ENCODE measurements at regions not wholly inside any gene's neighbourhood (a gene's known extent, or its start where the extent isn't known, plus 50 kb on each side); places are given as distances from the start of the nearest gene placed in this dataset.
"Not testable (repeated sequence)": the region's sequence is repeated elsewhere in the genome, so short reads cannot be mapped to it uniquely, and the experiment has no call there.

DNA sequence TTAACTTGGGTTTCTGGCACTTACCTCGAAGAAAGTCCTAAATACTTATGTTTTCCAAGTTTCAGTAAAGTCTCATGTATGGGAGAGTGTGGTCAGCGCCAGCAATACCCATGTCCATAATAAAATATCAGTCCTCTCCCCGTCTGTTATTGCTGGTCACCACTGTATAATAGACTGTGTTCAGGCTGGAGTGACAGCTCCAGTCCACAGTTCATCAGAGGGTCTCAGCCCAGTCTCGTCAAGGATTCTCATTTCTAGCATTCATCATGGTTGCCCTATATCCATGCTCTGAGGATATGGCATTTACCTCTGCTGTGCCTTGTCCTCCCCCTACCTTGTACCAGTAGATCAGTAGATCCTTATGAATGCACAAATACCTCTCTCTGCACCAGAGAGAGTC is 384.5 kb downstream of the NPIPA7 start:
- no peak overlapping the region for H3K27ac ChIP-seq (ENCODE audit: insufficient read depth, low read length)
- no peaks in the 10 kb centered on the region for H3K27me3 ChIP-seq (ENCODE audit: control insufficient read depth, insufficient read depth, low read length)
- H3K4me3 ChIP-seq (replicated peaks in 1 of 4; ENCODE audit: control extremely low read depth in 1 of 4, insufficient read depth in 1 of 4, low read depth in 3 of 4, low read length in 4 of 4), result no peak overlapping the region
- H3K9me3 ChIP-seq (ENCODE audit: control insufficient read depth, insufficient read depth, low read depth, low read length), result no peaks in the 10 kb centered on the region
- H3K79me2 ChIP-seq (ENCODE audit: control insufficient read depth, insufficient read depth, low read length), result no peaks in the 10 kb centered on the region
- no peak for TF ChIP-seq EZH2 (IDR thresholded peaks at IDR 0.05; ENCODE audit: low read length, missing control alignments)
- TF ChIP-seq, protein P1, sequence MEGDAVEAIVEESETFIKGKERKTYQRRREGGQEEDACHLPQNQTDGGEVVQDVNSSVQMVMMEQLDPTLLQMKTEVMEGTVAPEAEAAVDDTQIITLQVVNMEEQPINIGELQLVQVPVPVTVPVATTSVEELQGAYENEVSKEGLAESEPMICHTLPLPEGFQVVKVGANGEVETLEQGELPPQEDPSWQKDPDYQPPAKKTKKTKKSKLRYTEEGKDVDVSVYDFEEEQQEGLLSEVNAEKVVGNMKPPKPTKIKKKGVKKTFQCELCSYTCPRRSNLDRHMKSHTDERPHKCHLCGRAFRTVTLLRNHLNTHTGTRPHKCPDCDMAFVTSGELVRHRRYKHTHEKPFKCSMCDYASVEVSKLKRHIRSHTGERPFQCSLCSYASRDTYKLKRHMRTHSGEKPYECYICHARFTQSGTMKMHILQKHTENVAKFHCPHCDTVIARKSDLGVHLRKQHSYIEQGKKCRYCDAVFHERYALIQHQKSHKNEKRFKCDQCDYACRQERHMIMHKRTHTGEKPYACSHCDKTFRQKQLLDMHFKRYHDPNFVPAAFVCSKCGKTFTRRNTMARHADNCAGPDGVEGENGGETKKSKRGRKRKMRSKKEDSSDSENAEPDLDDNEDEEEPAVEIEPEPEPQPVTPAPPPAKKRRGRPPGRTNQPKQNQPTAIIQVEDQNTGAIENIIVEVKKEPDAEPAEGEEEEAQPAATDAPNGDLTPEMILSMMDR (conservative IDR thresholded peaks at IDR 0.05 in 1 of 2, IDR thresholded peaks at IDR 0.05 in 1 of 2; ENCODE audit: low read depth in 1 of 2, low read length in 2 of 2), result no peak
- no peak for DNase-seq (ENCODE audit: low read depth in 2 of 2)
- H4K20me1 ChIP-seq (ENCODE audit: control insufficient read depth, extremely low read depth, insufficient read depth, low read length), result no peaks in the 10 kb centered on the region
- no peaks in the 10 kb centered on the region for H3K4me1 ChIP-seq (ENCODE audit: control insufficient read depth, extremely low read depth, insufficient read depth, low read length)
- H3K4me2 ChIP-seq (ENCODE audit: extremely low read depth, insufficient read depth, low read length), result no peak overlapping the region
- H3K9ac ChIP-seq (ENCODE audit: insufficient read depth, low read length), result no peak overlapping the region
- no peaks in the 10 kb centered on the region for H3K36me3 ChIP-seq (ENCODE audit: control insufficient read depth, insufficient read depth, low read length)
- H2AFZ ChIP-seq (ENCODE audit: low read length), result no peak overlapping the region

- H3K9ac ChIP-seq (ENCODE audit: insufficient read depth, low read length); H3K4me3 ChIP-seq (replicated peaks in 1 of 4; ENCODE audit: control extremely low read depth in 1 of 4, insufficient read depth in 1 of 4, low read depth in 3 of 4, low read length in 4 of 4); H4K20me1 ChIP-seq (ENCODE audit: control insufficient read depth, extremely low read depth, insufficient read depth, low read length); H3K36me3 ChIP-seq (ENCODE audit: control insufficient read depth, insufficient read depth, low read length); H3K4me1 ChIP-seq (ENCODE audit: control insufficient read depth, extremely low read depth, insufficient read depth, low read length); H2AFZ ChIP-seq (ENCODE audit: low read length); H3K27ac ChIP-seq (ENCODE audit: insufficient read depth, low read length); H3K4me2 ChIP-seq (ENCODE audit: extremely low read depth, insufficient read depth, low read length); H3K9me3 ChIP-seq (ENCODE audit: control insufficient read depth, insufficient read depth, low read depth, low read length); H3K27me3 ChIP-seq (ENCODE audit: control insufficient read depth, insufficient read depth, low read length); DNase-seq (ENCODE audit: low read depth in 2 of 2); H3K79me2 ChIP-seq (ENCODE audit: control insufficient read depth, insufficient read depth, low read length): not testable (repeated sequence)
Observed at GRCh38 chr16:16770717-16771116, 391.8 kb downstream of the NPIPA7 start.

DNA sequence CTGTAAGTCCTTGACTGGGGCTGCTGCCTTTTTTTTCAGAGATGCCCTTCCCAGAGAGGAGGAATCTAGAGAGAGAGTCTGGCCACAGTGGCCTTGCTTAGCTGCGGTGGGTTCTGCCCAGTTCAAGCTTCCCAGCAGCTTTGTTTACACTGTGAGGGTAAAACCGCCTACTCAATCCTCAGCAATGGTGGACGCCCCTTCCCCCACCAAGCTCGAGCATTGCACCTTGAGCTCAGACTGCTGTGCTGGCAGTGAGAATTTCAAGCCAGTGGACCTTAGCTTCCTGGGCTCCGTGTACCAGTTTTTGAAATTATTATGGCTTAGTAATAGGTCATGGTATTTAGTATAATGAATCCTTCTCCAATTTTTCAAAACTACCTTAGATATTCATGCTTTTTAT is 395.4 kb downstream of the NPIPA7 start:
- no peaks in the 10 kb centered on the region for H3K36me3 ChIP-seq (ENCODE audit: control insufficient read depth, insufficient read depth, low read length)
- no peak overlapping the region for H3K4me3 ChIP-seq (replicated peaks in 1 of 4; ENCODE audit: control extremely low read depth in 1 of 4, insufficient read depth in 1 of 4, low read depth in 3 of 4, low read length in 4 of 4)
- H3K4me1 ChIP-seq (ENCODE audit: control insufficient read depth, extremely low read depth, insufficient read depth, low read length), result no peaks in the 10 kb centered on the region
- H3K27ac ChIP-seq (ENCODE audit: insufficient read depth, low read length), result no peak overlapping the region
- no peak for TF ChIP-seq EZH2 (IDR thresholded peaks at IDR 0.05; ENCODE audit: low read length, missing control alignments)
- TF ChIP-seq, protein P1 (conservative IDR thresholded peaks at IDR 0.05 in 1 of 2, IDR thresholded peaks at IDR 0.05 in 1 of 2; ENCODE audit: low read depth in 1 of 2, low read length in 2 of 2), result no peak
- H3K4me2 ChIP-seq (ENCODE audit: extremely low read depth, insufficient read depth, low read length), result no peak overlapping the region
- no peak overlapping the region for H2AFZ ChIP-seq (ENCODE audit: low read length)
- no peaks in the 10 kb centered on the region for H3K9me3 ChIP-seq (ENCODE audit: control insufficient read depth, insufficient read depth, low read depth, low read length)
- no peaks in the 10 kb centered on the region for H4K20me1 ChIP-seq (ENCODE audit: control insufficient read depth, extremely low read depth, insufficient read depth, low read length)
- no peaks in the 10 kb centered on the region for H3K27me3 ChIP-seq (ENCODE audit: control insufficient read depth, insufficient read depth, low read length)
- H3K9ac ChIP-seq (ENCODE audit: insufficient read depth, low read length), result no peak overlapping the region
- no peak for DNase-seq (ENCODE audit: low read depth in 2 of 2)
- H3K79me2 ChIP-seq (ENCODE audit: control insufficient read depth, insufficient read depth, low read length), result no peaks in the 10 kb centered on the region

DNA sequence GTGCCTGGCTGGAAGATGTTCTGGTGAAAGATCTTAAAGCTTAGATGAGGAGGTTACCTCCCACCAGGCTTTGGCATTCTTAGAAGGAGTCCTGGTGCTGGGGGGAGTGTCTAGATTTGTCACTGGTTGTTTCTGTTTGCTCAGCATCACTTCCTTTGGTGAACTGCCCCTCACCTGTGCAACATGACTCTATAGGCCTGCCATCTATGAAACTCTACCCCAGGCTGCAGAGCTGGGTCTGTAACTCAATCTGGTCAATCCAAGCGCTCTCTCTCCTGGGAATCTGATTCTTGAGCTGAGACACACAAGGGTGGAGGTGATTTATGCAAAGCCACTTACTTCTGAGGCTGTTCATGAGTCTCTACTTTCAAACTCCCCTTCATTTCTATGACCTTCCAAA is 399.4 kb downstream of the NPIPA7 start:
- Histone ChIP-seq H3K27ac (ENCODE audit: insufficient read depth, low read length) (no peak overlapping the region), H3K9me3 (ENCODE audit: control insufficient read depth, insufficient read depth, low read depth, low read length) (no peaks in the 10 kb centered on the region), H3K4me2 (ENCODE audit: extremely low read depth, insufficient read depth, low read length) (no peak overlapping the region), H3K4me1 (ENCODE audit: control insufficient read depth, extremely low read depth, insufficient read depth, low read length) (no peaks in the 10 kb centered on the region), H2AFZ (ENCODE audit: low read length) (no peak overlapping the region), H3K9ac (ENCODE audit: insufficient read depth, low read length) (no peak overlapping the region), H4K20me1 (ENCODE audit: control insufficient read depth, extremely low read depth, insufficient read depth, low read length) (no peaks in the 10 kb centered on the region), H3K27me3 (ENCODE audit: control insufficient read depth, insufficient read depth, low read length) (no peaks in the 10 kb centered on the region), H3K4me3 (replicated peaks in 1 of 4; ENCODE audit: control extremely low read depth in 1 of 4, insufficient read depth in 1 of 4, low read depth in 3 of 4, low read length in 4 of 4) (no peak overlapping the region), H3K36me3 (ENCODE audit: control insufficient read depth, insufficient read depth, low read length) (no peaks in the 10 kb centered on the region), H3K79me2 (ENCODE audit: control insufficient read depth, insufficient read depth, low read length) (no peaks in the 10 kb centered on the region)
- no peak for TF ChIP-seq EZH2 (IDR thresholded peaks at IDR 0.05; ENCODE audit: low read length, missing control alignments)
- TF ChIP-seq, protein P1 (conservative IDR thresholded peaks at IDR 0.05 in 1 of 2, IDR thresholded peaks at IDR 0.05 in 1 of 2; ENCODE audit: low read depth in 1 of 2, low read length in 2 of 2), result no peak
- DNase-seq (ENCODE audit: low read depth in 2 of 2), result no peak
